Thyroid gland (tissue), 4 donors: ENCODE measurements at regions not wholly inside any gene's neighbourhood (a gene's known extent, or its start where the extent isn't known, plus 50 kb on each side); places are given as distances from the start of the nearest gene placed in this dataset.

ENCODE experiments used
- DNase-seq, 2 donors: peaks; one replicate each; pipeline ENCODE4 v3.0.0-alpha.2; 2019
- H3K27ac ChIP-seq, 3 donors: fragments of 200-600 bp; sonication (generic); 1 replicate in 2 of 3; 2 replicates in 1 of 3; pipeline ENCODE4 v1.5.1; 2016 to 2019; ENCODE audit warnings: mild to moderate bottlenecking in 1 of 3, moderate library complexity in 1 of 3
- H3K27me3 ChIP-seq: fragments of 200-600 bp; sonication (generic); one replicate; pipeline ENCODE4 v1.5.1; 2019
- H3K36me3 ChIP-seq, 2 donors: fragments of 200-600 bp; sonication (generic); one replicate each; pipeline ENCODE4 v1.5.1; 2016 to 2019
- H3K4me1 ChIP-seq, 2 donors: fragments of 200-600 bp; sonication (generic); one replicate each; pipeline ENCODE4 v1.5.1; 2017 to 2019
- H3K4me3 ChIP-seq, 3 donors: fragments of 200-600 bp; sonication (generic); replicated peaks in 1 of 3; 1 replicate in 2 of 3; 2 replicates in 1 of 3; pipeline ENCODE4 v1.5.1; 2016; ENCODE audit warnings: mild to moderate bottlenecking in 1 of 3
- H3K9me3 ChIP-seq: fragments of 200-600 bp; sonication (generic); one replicate; pipeline ENCODE4 v1.5.1; 2017
- CTCF ChIP-seq, 6 experiments: fragments of 200-600 bp in 3 of 6; fragments of 450-650 bp in 3 of 6; sonication (generic) in 3 of 6; IDR thresholded peaks; one replicate each; pipeline ENCODE4 v1.5.1; 2016 to 2019; ENCODE audit warnings: antibody characterized with exemption in 6 of 6, mild to moderate bottlenecking in 2 of 6, inconsistent platforms in 1 of 6, moderate library complexity in 1 of 6
- POLR2A ChIP-seq, 2 donors: fragments of 450-650 bp; IDR thresholded peaks; one replicate each; pipeline ENCODE4 v1.6.1; 2017; ENCODE audit warnings: antibody characterized with exemption in 2 of 2, mild to moderate bottlenecking in 2 of 2, moderate library complexity in 1 of 2
- WGBS, 2 donors: methylation state at CpG; one replicate each; pipeline ENCODE4 v1.1.5; 2017; 5-methylcytosine and 5-hydroxymethylcytosine counted together
- intact Hi-C: fragments of 100-400 bp; cut with DNase I; formaldehyde crosslinking; loops from one replicate; pipeline ENCODE4 v1.15.1; 2023

DNA sequence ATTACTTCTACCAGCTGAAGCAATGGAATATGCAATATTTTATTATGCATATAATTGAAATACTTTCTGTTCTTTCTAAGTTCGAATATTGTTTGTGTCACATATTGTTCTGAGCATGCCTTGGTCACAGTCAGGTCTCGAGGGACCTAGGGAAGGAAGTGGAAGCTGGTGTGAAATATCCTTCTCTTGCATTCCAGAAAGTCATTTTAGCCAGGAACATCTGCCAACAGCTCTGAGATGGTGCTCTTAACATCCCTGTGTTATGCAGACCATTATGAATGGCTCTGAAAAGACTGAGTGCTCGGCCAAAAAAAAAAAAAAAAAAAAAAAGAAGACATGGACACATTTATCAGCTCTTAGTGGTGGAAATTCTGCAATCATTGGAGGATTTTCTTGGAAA lies 132.7 kb upstream of the JAG1 start:
- H3K27ac ChIP-seq = no peak overlapping the region
- no peak for TF ChIP-seq CTCF (IDR thresholded peaks at IDR 0.05)
- no peak for TF ChIP-seq POLR2A (IDR thresholded peaks at IDR 0.05)
- WGBS, 2 donors = 47 to 63% methylated on average over 3 of the region's 3 CpGs

DNA sequence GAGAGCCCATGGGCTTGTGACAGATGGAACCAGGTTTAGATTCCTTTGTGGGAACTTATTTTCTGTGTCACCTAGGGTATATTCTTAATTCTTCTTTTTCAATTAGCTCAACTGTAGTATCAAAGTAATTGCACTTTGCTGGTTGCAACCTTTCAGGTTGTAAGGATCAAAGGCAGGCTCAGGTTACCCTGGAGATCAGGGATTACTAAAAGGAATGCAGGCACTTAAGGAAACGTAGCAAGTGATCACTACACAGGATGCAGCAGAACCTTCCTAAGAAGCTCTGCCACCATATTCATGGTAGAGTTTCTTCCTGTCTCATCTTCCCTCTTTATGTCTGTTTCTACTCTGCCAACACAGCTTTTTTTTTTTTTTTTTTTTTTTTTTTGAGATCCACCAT lies 133.2 kb upstream of the JAG1 start:
- intact Hi-C loops = no loop called here
- 71 to 90% methylated on average over 1 of the region's 1 CpG for WGBS, 2 donors
- H3K4me1 ChIP-seq = no peaks in the 10 kb centered on the region
- no peak for DNase-seq
- TF ChIP-seq POLR2A (IDR thresholded peaks at IDR 0.05) = no peak
- no peak for TF ChIP-seq CTCF (IDR thresholded peaks at IDR 0.05)
- H3K9me3 ChIP-seq = no peaks in the 10 kb centered on the region
- H3K4me3 ChIP-seq = no peak overlapping the region
- H3K27me3 ChIP-seq = no peaks in the 10 kb centered on the region
- no peak overlapping the region for H3K27ac ChIP-seq
- H3K36me3 ChIP-seq = no peaks in the 10 kb centered on the region

More for the DNA sequence above, 132.7 kb upstream of the JAG1 start:
- Histone ChIP-seq H3K4me3 (no peak overlapping the region), H3K9me3 (no peaks in the 10 kb centered on the region), H3K4me1 (no peaks in the 10 kb centered on the region), H3K27me3 (no peaks in the 10 kb centered on the region), H3K36me3 (no peaks in the 10 kb centered on the region)
- no peak for DNase-seq
- intact Hi-C loops = no loop called here

- H3K4me1 ChIP-seq = no peaks in the 10 kb centered on the region
- no peak for DNase-seq
- intact Hi-C loops = no loop called here
- no peak overlapping the region for H3K27ac ChIP-seq
- no peaks in the 10 kb centered on the region for H3K36me3 ChIP-seq
- WGBS, 2 donors = 90 to 95% methylated on average over 10 of the region's 10 CpGs
- TF ChIP-seq POLR2A (IDR thresholded peaks at IDR 0.05) = no peak
- TF ChIP-seq CTCF (IDR thresholded peaks at IDR 0.05) = no peak
- H3K4me3 ChIP-seq = no peak overlapping the region
- no peaks in the 10 kb centered on the region for H3K27me3 ChIP-seq
- no peaks in the 10 kb centered on the region for H3K9me3 ChIP-seq
These were observed 139.0 kb upstream of the JAG1 start for GRCh38 chr20:10812759-10813327.

DNA sequence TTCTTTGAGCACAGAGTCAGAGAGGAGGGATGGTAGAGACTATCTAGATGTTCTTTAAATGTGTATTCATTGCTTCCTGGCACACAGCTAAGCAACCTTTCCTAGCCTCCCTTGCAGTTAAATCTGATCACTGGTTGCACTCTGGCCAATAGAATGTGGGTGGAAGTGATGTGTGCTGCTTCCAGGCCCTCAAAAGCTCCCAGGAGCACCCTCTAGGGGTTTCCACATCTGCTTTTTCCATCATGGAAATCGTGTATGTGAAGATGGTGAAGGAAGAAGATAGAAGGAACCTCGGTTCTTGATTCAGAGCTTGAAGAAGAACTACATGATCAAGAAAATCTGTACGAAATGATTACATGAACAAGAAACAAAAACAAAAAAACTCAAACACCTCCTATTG lies 149.8 kb upstream of the JAG1 start:
- no peak for DNase-seq
- no peaks in the 10 kb centered on the region for H3K36me3 ChIP-seq
- H3K27ac ChIP-seq = no peak overlapping the region
- no peaks in the 10 kb centered on the region for H3K4me1 ChIP-seq
- H3K9me3 ChIP-seq = no peaks in the 10 kb centered on the region
- H3K4me3 ChIP-seq = no peak overlapping the region
- intact Hi-C loops = no loop called here
- H3K27me3 ChIP-seq = no peaks in the 10 kb centered on the region
- 80 to 82% methylated on average over 3 of the region's 3 CpGs for WGBS, 2 donors
- TF ChIP-seq POLR2A (IDR thresholded peaks at IDR 0.05) (no peak), CTCF (IDR thresholded peaks at IDR 0.05) (no peak)

DNA sequence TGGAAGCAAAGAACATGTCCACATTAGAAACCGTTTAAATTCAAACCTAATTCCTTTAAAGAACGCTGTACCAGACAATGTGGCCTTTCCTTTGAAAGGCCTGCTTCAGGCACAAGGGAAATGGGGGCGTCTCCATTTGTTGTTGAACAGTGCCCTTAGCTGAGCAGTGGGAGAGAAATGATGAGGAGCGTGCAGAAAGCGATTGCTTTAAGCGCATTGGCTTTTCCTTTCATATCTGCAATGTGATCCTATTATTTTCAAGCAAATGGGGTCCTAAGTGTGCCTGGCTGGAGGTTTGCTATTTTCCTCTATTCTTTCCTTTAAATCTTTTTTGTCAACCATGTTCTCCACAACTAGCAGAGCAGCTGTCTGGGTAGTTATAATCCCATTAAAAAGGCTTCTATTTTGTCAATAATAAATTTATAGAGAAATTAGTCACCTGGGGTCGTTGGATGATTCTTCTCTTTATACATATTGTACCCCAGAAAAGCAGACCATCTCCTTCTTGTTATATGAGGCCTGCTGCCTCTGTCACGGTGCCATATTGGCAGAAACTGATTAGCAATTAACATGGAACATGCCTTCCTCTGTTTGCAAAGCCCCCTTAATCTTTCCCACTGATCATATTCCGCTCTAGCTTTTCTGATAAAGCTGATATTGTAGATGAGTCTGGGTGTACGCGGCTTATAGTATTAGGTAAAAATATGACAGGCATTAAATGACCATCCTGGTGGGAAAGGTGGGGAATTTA lies 151.1 kb upstream of the JAG1 start:
- TF ChIP-seq POLR2A (IDR thresholded peaks at IDR 0.05) (no peak), CTCF (IDR thresholded peaks at IDR 0.05) (no peak)
- Histone ChIP-seq H3K4me3 (no peak overlapping the region), H3K9me3 (no peaks in the 10 kb centered on the region), H3K4me1 (no peaks in the 10 kb centered on the region), H3K36me3 (no peaks in the 10 kb centered on the region), H3K27ac (no peak overlapping the region), H3K27me3 (no peaks in the 10 kb centered on the region)
- intact Hi-C loops = no loop called here
- 86 to 87% methylated on average over 11 of the region's 11 CpGs for WGBS, 2 donors
- DNase-seq = no peak
